DMS53 treated with DMSO at 0.1 percent for 48 hours (cell line): ENCODE measurements at regions not wholly inside any gene's neighbourhood (a gene's known extent, or its start where the extent isn't known, plus 50 kb on each side); places are given as distances from the start of the nearest gene placed in this dataset.
"Not testable (repeated sequence)": the region's sequence is repeated elsewhere in the genome, so short reads cannot be mapped to it uniquely, and the experiment has no call there.

Source experiments
- DNase-seq: peaks from one replicate; lab custom pipeline; 2025; ENCODE audit not compliant: unreplicated experiment; lab: John Stamatoyannopoulos, UW

DNA sequence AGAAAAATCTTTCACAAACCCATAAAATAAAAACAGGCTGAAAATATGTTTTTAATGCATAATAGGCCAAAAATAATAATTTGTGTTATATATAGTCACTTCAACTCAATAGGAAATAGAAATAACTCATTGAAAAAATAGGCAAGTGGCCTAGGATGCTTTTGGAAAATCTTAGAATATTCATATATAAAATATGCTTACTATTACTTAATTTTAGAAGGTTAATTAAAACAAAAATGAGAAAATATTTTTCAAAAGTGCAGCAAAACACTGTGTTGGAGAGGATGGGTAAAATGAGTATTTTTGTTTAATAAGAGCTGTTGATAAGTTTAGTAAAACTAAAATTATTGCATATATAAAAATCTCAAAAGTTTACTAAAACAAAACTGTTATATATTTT lies 308.0 kb upstream of the ATXN7L3B start:
- DNase-seq, result no peak

DNA sequence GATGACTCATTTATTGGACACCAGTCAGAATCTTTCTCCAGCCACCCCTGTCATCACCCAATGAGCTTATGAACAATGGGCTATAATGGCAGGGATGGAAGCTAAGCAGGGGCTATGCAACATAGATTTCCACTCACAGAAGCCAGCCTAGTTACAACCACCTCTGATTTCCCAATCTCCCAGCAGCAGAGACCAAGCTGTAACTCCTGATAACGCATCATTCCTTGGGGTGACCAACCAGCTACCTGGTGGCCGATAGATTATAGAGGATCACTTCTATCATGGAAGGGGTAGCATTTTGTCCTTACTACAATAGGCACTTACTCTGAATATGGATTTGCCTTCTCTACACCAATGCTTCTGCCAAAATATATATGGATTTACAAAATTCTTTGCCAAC lies 302.3 kb upstream of the ATXN7L3B start:
- no peak for DNase-seq

DNA sequence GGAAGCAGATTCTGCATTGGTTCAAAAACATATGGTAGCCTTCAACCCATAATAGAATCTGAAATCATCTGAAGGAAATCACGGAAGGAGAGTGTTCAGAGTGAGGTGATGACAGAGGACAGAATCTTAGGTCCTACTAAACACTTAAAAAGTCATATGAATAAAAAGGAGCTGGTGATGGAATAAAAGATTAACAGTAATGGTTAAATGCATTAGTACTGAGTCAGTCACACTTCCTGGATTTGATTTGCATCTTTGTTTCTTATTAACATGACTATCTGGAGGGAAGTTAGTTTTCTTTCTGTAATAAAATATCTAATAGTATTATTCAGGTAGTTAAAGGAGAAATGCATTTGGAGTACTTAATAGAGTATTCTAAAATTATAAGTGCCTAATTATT lies 296.3 kb upstream of the ATXN7L3B start:
- DNase-seq, result no peak

DNA sequence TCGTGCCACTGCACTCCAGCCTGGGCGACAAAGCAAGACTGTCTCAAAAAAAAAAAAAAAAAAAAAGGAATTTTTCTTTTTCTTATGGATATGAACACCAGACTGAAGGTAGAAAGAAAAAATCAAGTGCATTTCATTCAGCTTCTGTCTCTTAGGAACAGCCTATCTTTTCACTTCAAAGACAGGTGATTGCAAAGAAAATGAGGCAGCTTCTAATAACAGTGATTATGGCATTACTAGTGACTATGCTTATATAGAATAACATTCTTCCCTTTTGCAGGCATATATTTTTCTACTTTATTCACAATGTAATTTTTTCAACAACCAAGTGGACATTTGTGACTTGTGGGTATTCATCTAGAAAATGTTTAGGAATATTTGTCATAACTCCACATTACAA lies 295.5 kb upstream of the ATXN7L3B start:
- DNase-seq, result no peak

DNA sequence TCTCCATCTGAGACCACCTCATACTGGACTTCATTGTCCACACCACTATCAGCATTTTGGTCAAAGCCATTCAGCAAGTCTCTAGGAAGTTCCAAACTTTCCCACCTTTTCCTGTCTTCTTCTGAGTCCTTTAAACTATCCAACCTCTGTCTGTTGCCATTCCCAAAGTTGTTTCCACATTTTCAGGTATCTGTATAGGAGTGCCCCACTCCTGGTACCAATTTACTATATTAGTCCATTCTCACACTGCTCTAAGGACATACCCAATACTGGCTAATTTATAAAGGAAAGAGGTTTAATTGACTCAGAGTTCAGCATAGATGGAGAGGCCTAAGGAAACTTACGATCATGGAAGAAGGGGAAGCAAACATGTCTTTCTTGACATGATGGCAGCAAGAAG lies 292.2 kb upstream of the ATXN7L3B start:
- DNase-seq, result no peak

DNA sequence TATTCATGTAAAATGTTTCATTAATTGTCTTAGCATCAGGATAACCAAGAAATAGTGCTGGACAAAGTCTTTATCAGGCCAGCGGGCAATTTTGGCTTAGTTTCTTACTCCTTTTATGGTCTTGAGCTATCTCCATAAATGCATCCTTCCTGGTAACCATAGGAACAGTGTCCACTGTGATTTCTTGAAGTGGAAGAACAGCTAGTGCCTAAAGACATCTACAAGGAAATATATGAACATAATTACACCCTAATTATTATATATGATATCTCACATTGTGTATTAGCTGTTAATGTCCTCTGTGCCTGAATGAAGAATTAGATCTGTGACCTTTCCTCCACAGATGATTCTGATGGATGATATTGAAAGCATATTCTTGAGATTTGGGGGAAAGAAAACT lies 286.7 kb upstream of the ATXN7L3B start:
- no peak for DNase-seq

DNA sequence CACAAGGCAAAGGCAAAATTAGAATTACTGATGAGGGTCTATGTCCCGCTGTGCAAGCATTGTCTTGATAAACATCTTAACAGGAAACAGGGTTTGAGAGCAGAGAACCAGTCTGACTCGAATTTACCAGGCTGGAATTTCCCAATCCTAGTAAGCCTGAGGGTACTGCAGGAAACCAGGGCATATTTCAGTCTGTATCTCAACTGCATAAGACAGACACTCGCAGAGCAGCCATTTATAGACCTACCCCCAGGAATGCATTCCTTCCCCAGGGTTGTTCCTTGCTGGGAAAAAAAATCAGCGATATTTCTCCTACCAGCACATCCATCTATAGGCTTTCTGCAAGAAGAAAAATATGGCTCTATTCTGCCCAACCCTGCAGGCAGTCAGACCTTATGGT lies 283.8 kb upstream of the ATXN7L3B start:
- DNase-seq, result not testable (repeated sequence)

DNA sequence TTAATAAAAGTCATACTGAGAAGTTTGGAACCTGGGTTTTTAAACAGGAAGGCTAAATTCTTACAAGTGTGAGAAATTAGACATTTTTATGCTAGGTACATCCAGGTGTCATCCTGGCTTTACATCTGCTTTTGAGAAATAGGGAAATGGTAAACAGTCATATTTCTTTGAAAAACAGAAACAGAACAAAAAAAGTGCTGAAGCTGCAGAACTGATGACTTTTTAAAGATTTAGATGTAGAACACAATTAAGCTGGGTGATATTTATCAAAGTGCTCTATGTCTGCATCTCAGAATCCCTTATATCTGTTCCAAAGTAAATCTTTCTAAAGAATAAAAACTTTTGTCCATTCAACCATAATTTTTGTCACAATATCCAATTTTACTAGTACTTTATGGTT lies 282.9 kb upstream of the ATXN7L3B start:
- DNase-seq, result no peak

DNA sequence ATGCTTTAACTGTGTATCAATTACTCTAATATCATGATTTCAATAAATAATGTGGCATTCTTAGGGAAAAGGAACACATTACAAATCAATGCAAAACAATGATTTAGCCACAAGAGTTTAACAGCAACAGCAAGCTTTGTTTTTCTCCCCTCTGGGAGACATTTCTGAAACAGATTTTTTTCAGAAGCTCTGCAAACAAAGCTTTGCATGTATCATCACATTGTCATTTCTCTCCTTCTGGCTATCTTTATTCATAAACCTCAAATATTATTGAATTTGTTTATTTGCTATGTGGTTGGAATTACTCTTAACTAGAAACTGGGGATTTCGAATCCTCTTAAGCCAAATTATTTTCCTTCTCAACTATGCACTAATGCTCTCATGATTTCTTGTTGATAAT lies 278.4 kb upstream of the ATXN7L3B start:
- DNase-seq, result no peak

DNA sequence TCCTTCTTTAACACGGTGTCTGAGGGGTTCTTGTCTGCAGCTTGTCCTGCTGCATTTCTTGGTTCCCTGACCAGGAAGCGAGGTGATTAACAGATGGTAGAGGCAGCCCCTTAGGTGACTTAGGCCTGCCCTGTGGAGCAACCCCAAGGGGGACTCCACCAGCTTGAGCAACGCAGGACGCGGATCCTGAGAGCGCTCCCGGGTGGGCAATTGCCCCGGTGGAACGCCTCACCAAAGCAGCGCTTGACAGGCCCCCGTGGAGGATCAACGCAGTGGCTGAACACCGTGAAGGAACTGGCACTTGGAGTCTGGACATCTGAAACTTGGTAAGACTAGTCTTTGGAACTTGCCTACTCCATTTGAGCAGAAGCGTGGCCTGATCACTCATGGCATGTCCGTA lies 272.9 kb upstream of the ATXN7L3B start:
- no peak for DNase-seq

DNA sequence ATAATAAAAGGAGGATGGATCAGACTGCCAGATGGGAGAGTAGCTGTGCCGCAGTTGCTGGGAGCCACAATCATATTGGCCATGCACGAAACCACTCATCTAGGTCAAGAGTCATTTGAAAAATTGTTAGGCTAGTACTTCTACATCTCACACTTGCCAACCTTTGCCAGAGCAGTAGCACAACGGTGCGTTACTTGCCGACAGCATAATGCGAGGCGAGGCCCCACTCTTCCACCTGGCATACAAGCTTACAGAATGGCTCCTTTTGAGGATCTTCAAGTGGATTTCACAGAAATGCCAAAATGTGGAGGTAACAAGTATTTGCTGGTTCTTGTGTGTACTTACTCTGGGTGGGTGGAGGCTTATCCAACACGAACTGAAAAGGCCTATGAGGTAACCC lies 268.3 kb upstream of the ATXN7L3B start:
- DNase-seq, result not testable (repeated sequence)

DNA sequence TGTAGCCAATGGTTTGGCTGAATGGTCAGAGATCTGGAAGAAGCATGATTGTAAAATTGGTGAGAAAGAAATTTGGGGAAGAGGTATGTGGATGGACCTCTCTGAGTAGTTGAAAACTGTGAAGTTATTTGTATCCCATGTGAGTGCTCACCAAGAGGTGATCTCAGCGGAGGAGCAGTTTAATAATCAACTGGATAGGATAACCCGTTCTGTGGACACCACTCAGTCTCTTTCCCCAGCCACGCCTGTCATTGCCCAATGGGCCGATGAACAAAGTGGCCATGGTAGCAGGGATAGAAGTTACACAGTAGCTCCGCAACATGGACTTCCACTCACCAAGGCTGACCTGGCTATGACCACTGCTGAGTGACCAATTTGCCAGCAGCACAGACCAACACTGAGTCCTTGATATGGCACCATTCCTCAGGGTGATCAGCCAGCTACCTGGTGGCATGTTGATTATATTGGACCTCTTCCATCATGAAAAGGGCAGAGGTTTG lies 257.4 kb upstream of the ATXN7L3B start:
- DNase-seq, result no peak

DNA sequence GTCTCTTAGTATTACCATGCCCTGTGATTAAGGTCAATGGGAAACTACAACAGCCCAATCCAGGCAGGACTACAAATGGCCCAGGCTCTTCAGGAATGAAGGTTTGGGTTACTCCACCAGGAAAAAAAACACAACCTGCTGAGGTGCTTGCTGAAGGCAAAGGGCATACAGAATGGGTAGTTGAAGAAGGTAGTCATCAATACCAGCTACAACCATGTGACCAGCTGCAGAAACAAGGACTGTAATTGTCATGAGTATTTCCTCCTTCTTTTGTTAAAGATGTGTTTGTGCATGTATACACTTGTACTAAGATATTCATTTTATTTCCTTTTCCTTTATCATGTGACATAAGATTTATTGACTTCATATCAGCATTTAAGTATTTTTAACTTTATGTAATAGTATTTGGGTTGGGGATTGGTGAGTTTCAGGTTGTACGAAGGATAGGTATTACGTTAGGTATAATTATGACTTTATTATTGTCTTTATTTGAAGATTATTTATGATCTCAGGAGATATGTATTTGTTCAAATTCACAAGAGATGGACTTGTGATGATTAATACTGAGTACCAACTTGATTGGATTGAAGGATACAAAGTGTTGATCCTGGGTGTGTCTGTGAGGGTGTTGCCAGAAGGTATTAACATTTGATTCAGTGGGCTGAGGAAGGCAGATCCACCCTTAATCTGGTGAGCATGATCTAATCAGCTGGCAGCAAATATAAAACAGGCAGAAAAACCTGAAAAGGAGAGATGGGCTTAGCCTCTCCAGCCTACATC lies 256.0 kb upstream of the ATXN7L3B start:
- not testable (repeated sequence) for DNase-seq

DNA sequence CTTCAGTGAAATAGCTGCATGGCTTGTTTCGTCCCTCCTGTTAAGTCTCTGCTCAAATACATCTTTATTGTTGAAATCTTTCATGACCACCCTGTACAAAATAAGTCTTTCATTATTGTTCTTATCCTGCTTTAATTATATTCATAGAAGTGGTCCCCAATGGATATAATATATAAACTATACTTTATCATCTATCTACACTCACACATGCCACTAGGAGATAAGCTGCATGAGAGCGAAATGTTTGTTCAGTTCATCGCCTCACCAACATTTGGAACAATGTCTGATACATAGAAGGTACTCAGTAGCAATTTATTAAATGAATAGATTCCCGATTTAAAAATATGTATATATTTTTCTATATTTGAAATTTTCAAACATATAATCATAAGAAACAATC lies 254.0 kb upstream of the ATXN7L3B start:
- DNase-seq, result no peak

DNA sequence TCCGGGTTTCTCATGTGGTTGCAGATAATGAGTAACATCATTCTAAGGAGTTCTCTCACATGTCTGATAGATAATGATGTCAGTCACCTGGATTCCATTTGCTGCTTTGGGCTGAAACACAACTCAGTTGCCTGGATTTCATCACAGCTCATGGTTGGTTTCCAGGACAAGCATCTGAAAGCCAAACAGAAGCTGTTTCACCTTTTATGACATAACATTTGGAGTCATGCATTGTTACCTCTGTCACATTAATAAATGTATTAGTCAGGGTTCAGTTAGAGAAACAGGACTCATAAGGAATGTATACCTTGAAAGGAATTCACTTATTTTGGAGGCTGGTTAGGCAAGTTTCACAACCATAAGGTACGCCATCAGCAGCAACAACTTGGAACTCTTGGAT lies 251.9 kb upstream of the ATXN7L3B start:
- DNase-seq, result peak; percentile 15

DNA sequence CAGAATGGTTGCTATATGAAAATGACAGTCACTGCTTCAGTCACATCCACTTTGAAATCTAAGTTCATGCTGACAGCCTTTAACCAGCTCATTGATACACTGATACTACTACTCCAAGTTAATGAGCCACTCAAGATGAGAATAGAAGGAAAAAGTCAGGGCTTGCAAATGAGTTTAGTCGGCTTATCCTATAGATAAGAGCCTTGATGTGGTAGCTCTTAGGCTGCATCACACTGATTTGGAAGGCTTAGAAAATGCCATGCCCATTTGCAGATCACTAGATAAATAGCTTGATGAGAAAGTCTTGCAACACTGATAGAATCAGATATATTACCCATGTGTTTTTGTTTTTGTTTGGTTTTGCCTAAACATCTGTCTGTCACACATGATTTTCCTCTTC lies 251.4 kb upstream of the ATXN7L3B start:
- no peak for DNase-seq

DNA sequence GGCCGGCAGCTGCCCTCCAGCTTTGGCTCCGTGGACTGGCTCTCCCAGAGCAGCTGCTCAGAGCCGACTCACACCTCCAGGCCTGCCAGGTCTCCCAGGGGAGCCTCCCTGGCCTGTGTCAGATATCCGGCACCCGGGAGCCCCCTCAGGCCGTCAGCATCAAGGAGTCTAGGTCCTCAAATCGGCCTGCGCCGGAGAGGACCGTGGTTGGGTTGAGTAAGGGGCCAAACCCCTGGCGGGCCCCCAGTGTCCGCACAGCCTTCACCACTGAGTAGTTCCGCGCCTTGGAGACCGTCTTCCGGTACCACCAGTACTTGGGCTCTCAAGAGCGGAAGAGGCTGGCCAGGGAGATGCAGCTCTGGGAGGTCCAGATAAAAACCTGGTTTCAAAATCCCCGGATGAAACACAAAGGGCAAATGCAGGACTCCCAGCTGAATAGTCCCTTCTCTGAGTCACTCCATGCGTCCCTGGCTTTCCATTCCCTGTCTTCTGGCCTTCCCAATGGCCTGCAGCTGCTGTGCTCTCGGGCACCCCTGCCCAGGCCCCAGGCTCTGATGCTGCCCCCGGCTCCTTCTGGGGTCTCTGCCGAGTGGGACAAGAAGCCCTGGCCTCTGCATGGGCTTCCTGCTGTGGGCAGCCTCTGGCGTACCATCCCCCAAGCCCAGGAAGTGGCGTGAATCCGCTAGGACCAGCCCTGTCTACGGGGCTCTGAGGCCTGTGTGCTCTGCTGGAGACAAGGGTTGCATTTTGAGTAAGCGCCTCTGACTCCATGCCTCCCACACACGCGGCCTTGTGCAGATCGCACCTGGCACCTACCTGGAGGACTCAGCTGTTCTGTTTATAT lies 245.1 kb upstream of the ATXN7L3B start:
- no peak for DNase-seq

DNA sequence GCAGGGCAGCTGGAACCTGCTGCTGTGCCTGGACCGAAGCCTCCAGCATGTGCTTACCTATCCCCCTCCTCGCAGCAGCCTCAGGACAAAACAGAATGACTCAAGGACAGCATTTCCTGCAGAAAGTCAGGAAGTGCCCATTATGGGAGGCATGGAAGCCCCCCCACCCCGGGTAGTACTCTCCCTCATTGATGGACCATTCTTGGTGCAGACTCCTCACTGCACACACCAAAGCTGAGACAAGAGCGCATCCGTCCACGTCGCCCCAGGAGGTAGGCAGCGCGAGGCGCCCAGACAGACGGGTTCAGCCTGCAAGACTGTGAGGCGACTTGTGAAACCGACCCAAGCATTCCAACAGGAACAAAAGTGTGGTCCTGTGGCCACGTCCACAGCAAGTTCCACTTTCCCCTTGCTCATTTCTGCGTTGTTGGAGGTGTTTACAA lies 243.9 kb upstream of the ATXN7L3B start:
- no peak for DNase-seq

DNA sequence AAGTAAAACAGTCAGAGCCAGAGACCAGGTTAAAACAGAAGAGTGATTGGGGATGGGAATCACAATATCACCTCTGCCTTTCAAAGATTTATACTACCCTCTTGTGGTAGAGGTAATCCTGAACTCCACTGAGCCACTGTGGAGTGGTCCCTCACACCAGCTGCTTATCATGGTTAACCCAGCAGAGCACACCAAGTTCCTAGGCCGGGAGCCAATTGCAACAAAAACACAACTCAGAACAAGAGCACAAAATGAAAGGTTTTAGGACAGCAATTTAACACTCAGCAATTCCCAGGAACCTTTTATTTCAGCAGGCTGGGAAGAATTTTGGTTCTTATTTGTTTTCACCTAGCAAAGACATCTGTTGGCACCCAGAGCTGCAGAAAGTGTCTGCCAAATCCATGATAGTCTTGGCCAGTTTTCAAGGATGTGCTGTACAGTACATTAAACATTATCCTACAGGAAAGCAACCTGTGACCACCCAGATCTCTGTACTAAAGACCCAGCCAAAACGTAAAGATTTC lies 220.5 kb upstream of the ATXN7L3B start:
- DNase-seq, result peak; percentile 59

DNA sequence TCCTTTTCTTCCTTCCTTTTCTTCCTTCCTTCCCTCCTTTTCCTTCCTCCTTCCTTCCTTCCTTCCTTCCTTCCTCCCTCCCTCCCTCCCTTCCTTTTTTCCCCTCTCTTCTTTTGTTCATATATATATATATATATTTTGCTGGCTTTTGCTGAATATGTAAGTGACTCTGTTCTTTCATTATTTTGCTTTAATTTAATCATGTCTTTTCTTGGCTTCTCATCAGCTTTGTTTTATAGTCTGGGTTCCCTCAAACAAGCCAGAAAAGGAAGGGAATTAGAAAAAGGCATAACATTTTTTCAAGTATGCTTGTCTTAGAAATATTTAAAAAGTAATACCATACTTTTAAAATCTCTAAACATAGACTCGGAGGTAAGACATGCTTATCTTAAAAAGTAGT lies 219.9 kb upstream of the ATXN7L3B start:
- DNase-seq, result no peak

DNA sequence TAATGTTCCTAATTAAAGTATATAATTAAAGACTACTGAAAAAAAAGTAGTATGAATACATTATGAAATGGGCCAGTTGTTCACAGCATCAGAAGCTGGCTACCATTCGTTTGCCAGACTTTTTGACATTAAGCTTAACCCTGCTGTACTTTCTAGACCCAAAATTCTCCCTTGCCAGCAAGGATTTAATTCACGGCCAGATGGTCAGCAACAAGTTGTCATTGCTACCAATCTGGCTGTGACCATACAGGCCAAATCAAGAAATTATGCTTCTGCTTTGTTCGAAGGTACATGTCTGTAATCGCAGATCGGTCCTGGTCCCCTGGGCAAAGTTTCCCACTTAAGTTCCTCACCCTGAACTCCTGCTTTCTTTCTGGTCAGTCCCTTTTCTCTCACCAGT lies 217.7 kb upstream of the ATXN7L3B start:
- DNase-seq, result no peak

DNA sequence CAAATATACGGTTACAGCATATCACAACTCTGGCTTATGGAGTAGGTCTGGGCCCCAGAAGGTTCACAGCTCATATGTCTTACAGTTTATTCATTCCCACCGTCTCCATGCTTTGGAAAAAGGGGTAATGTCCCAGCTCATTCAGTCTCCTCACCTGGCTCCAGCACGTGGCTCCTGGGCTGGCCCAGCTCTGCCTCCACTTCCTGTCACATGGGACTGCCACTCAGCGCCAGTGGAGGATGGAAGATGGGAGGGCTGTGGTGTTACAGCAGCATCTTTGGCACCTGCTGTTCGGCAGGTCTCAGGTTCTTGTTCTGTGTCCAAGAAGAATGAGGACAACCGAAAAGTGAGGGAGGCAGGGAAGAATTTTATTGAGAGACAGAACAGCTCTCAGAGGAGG lies 216.3 kb upstream of the ATXN7L3B start:
- DNase-seq, result no peak
